Mucosa of descending colon (tissue), 3 donors: ENCODE measurements at regions not wholly inside any gene's neighbourhood (a gene's known extent, or its start where the extent isn't known, plus 50 kb on each side); places are given as distances from the start of the nearest gene placed in this dataset.
"Not testable (repeated sequence)": the region's sequence is repeated elsewhere in the genome, so short reads cannot be mapped to it uniquely, and the experiment has no call there.

Experiments used
- ATAC-seq: fragments of 200-7000 bp; cut with Tn5 transposase; one replicate; pipeline ENCODE4 v1.9.1; 2020; ENCODE audit warnings: mild to moderate bottlenecking, moderate library complexity
- DNase-seq, 3 donors: peaks; one replicate each; pipeline ENCODE4 v3.0.0-alpha.2; 2020
- H3K36me3 ChIP-seq: fragments of 200-600 bp; one replicate; pipeline ENCODE4 v1.8.0; 2021; ENCODE audit warnings: low read depth, mild to moderate bottlenecking
- H3K4me1 ChIP-seq: fragments of 200-600 bp; one replicate; pipeline ENCODE4 v1.8.0; 2021; ENCODE audit warnings: low read depth, mild to moderate bottlenecking
- H3K4me3 ChIP-seq: fragments of 200-600 bp; one replicate; pipeline ENCODE4 v1.8.0; 2021; ENCODE audit warnings: mild to moderate bottlenecking
- H3K9me3 ChIP-seq: fragments of 200-600 bp; one replicate; pipeline ENCODE4 v1.8.0; 2021; ENCODE audit warnings: mild to moderate bottlenecking
- CTCF ChIP-seq: fragments of 200-600 bp; IDR thresholded peaks from one replicate; pipeline ENCODE4 v1.8.0; 2022; ENCODE audit warnings: antibody characterized with exemption, mild to moderate bottlenecking
- intact Hi-C, 2 donors: fragments of 100-400 bp; cut with DNase I in 1 of 2; cut with micrococcal nuclease in 1 of 2; formaldehyde crosslinking; loops; one replicate each; pipeline versions ENCODE4 v1.11.0 to v1.11.1; 2022; cut with DNase I, micrococcal nuclease
- donor health status: DM: no; HTN: no; CAD: no; lungs with moderate emphysema.
- donor health status: DM: no; HTN: no; CAD: no.
- donor health status: DM: no; HTN: yes; CAD: no.

GRCh38 chr5:86461169-86461956, 156.4 kb upstream of the COX7C start:
- Histone ChIP-seq H3K4me3 (no peak overlapping the region), H3K9me3 (peaks cover 31% of the 10 kb centered on the region), H3K36me3 (no peaks in the 10 kb centered on the region), H3K4me1 (no peaks in the 10 kb centered on the region)
- no peak for TF ChIP-seq CTCF
- DNase-seq (no peak), ATAC-seq (peak; percentile 45)
- intact Hi-C loops, result no loop called here

- TF ChIP-seq CTCF, result no peak
- H3K36me3 ChIP-seq, result no peaks in the 10 kb centered on the region
- DNase-seq, result no peak
- ATAC-seq, result no peak
- no peaks in the 10 kb centered on the region for H3K4me1 ChIP-seq
- H3K9me3 ChIP-seq, result peaks cover 39% of the 10 kb centered on the region
- intact Hi-C loops, result no loop called here
- no peak overlapping the region for H3K4me3 ChIP-seq
Observed at GRCh38 chr5:86463339-86463738, 154.4 kb upstream of the COX7C start.

- DNase-seq, result no peak
- Histone ChIP-seq H3K36me3 (no peaks in the 10 kb centered on the region), H3K4me1 (no peaks in the 10 kb centered on the region), H3K9me3 (peaks cover 39% of the 10 kb centered on the region), H3K4me3 (no peak overlapping the region)
- ATAC-seq, result no peak
- no peak for TF ChIP-seq CTCF
- intact Hi-C loops, result no loop called here
Observed at GRCh38 chr5:86465052-86465838, 152.5 kb upstream of the COX7C start.

GRCh38 chr5:86466721-86467120, 151.0 kb upstream of the COX7C start:
- H3K4me1 ChIP-seq, H3K36me3 ChIP-seq, ATAC-seq, intact Hi-C loops, DNase-seq, H3K4me3 ChIP-seq: not testable (repeated sequence)
- peaks cover 39% of the 10 kb centered on the region for H3K9me3 ChIP-seq

- H3K9me3 ChIP-seq, result no peaks in the 10 kb centered on the region
- no peak for TF ChIP-seq CTCF
- ATAC-seq (no peak), DNase-seq (no peak)
- intact Hi-C loops, result no loop called here
- H3K4me1 ChIP-seq, result no peaks in the 10 kb centered on the region
- H3K36me3 ChIP-seq, result no peaks in the 10 kb centered on the region
- no peak overlapping the region for H3K4me3 ChIP-seq
Observed at GRCh38 chr5:86482008-86482407, 135.7 kb upstream of the COX7C start.

- Histone ChIP-seq H3K4me1 (no peaks in the 10 kb centered on the region), H3K9me3 (no peaks in the 10 kb centered on the region), H3K36me3 (no peaks in the 10 kb centered on the region), H3K4me3 (no peak overlapping the region)
- ATAC-seq (no peak), DNase-seq (no peak)
- no peak for TF ChIP-seq CTCF
- intact Hi-C loops, result no loop called here
Observed at GRCh38 chr5:86493777-86494176, 124.0 kb upstream of the COX7C start.
